SK-N-SH (cell line): ENCODE measurements at regions not wholly inside any gene's neighbourhood (a gene's known extent, or its start where the extent isn't known, plus 50 kb on each side); places are given as distances from the start of the nearest gene placed in this dataset.

ENCODE experiments used
- CTCF ChIA-PET: fragments of 300-600, 350-600 bp; formaldehyde crosslinking; extraction: SDS; loops from one replicate; lab custom pipeline; 2021; lab: Yijun Ruan, JAX
- POLR2A ChIA-PET: fragments of 350-600 bp; sonication (Branson Sonifier 250); formaldehyde crosslinking; extraction: SDS; loops from one replicate; lab custom pipeline; 2020; ENCODE audit warnings: antibody characterized with exemption, inconsistent platforms; lab: Yijun Ruan, JAX
- DNase-seq: peaks from one replicate; pipeline ENCODE4 v3.0.0; 2012
- H2AFZ ChIP-seq: fragments of 200-600 bp; sonication (generic); 2 replicates; pipeline ENCODE4 v1.8.1; 2016; ENCODE audit warnings: antibody characterized with exemption, mild to moderate bottlenecking, low read depth
- H3F3A ChIP-seq: fragments of 200-600 bp; sonication (generic); replicated peaks from 2 replicates; pipeline ENCODE3; 2016; ENCODE audit warnings: antibody characterized with exemption, mild to moderate bottlenecking; ENCODE audit not compliant: insufficient read depth
- H3K27ac ChIP-seq, 2 experiments: fragments of 200-500 bp in 1 of 2; fragments of 200-600 bp in 1 of 2; sonication (Bioruptor generic) in 1 of 2; sonication (generic), shearing (Covaris generic) in 1 of 2; 2 replicates each; pipeline versions ENCODE4 v1.5.1 to v1.6.1; 2014 to 2016; ENCODE audit warnings: low read depth in 2 of 2, inconsistent platforms in 1 of 2, low read length in 1 of 2, mild to moderate bottlenecking in 1 of 2, mixed read lengths in 1 of 2
- H3K27me3 ChIP-seq: fragments of 200-600 bp; sonication (generic), shearing (Covaris generic); 2 replicates; pipeline ENCODE4 v1.6.1; 2016; ENCODE audit warnings: mixed run types; ENCODE audit not compliant: insufficient read depth
- H3K36me3 ChIP-seq, 2 experiments: fragments of 200-500 bp in 1 of 2; fragments of 200-600 bp in 1 of 2; sonication (Bioruptor generic) in 1 of 2; sonication (generic) in 1 of 2; replicated peaks in 1 of 2; 2 replicates each; pipeline versions ENCODE3 to v1.5.1; 2014 to 2016; ENCODE audit warnings: low read length in 1 of 2, mild to moderate bottlenecking in 1 of 2; ENCODE audit not compliant: insufficient read depth in 2 of 2, control insufficient read depth in 1 of 2
- H3K4me1 ChIP-seq, 2 experiments: fragments of 200-500 bp in 1 of 2; fragments of 200-600 bp in 1 of 2; sonication (Bioruptor generic) in 1 of 2; sonication (generic), shearing (Covaris generic) in 1 of 2; 2 replicates each; pipeline versions ENCODE4 v1.5.1 to v1.6.1; 2014 to 2016; ENCODE audit warnings: low read depth in 1 of 2, low read length in 1 of 2, mixed run types in 1 of 2; ENCODE audit not compliant: insufficient read depth in 2 of 2, control insufficient read depth in 1 of 2
- H3K4me2 ChIP-seq: fragments of 200-600 bp; sonication (generic), shearing (Covaris generic); 2 replicates; pipeline ENCODE4 v1.6.1; 2017; ENCODE audit warnings: mixed run types
- H3K4me3 ChIP-seq, 2 experiments: fragments of 200-500 bp in 1 of 2; fragments of 200-600 bp in 1 of 2; sonication (Bioruptor generic) in 1 of 2; sonication (generic), shearing (Covaris generic) in 1 of 2; 2 replicates each; pipeline versions ENCODE4 v1.5.1 to v1.8.1; 2014 to 2016; ENCODE audit warnings: low read depth in 2 of 2, inconsistent platforms in 1 of 2, low read length in 1 of 2, mild to moderate bottlenecking in 1 of 2, mixed read lengths in 1 of 2, moderate library complexity in 1 of 2
- H3K79me2 ChIP-seq: fragments of 200-600 bp; sonication (generic); 2 replicates; pipeline ENCODE4 v1.8.1; 2017; ENCODE audit warnings: mild to moderate bottlenecking; ENCODE audit not compliant: insufficient read depth
- H3K9ac ChIP-seq: fragments of 200-600 bp; sonication (generic); 2 replicates; pipeline ENCODE4 v1.6.1; 2017; ENCODE audit warnings: mixed run types
- H3K9me2 ChIP-seq: fragments of 200-600 bp; sonication (generic); 2 replicates; pipeline ENCODE4 v1.6.1; 2017; ENCODE audit warnings: mixed run types
- H3K9me3 ChIP-seq: fragments of 200-600 bp; sonication (generic); 2 replicates; pipeline ENCODE4 v1.6.1; 2017; ENCODE audit warnings: mixed run types, mild to moderate bottlenecking, moderate library complexity
- H4K20me1 ChIP-seq: fragments of 200-600 bp; sonication (generic); 2 replicates; pipeline ENCODE4 v1.6.1; 2017; ENCODE audit warnings: mild to moderate bottlenecking, mixed run types; ENCODE audit not compliant: insufficient read depth
- CHD2 ChIP-seq: fragments of 150-350 bp; IDR thresholded peaks from 2 replicates; pipeline ENCODE4 v1.6.1; 2018; ENCODE audit warnings: low read length; ENCODE audit not compliant: partially characterized antibody
- ELF1 ChIP-seq: IDR thresholded peaks from 2 replicates; pipeline ENCODE4 v1.4.0; 2012
- EP300 ChIP-seq, 2 experiments: IDR thresholded peaks; 2 replicates each; pipeline versions ENCODE4 v1.4.0 to v1.6.1; 2012; ENCODE audit warnings: borderline replicate concordance in 1 of 2, low read depth in 1 of 2, low read length in 1 of 2
- EZH2phosphoT487 ChIP-seq: fragments of 200-600 bp; sonication (generic); IDR thresholded peaks from 2 replicates; pipeline ENCODE4 v1.6.1; 2017; ENCODE audit warnings: low read depth, mixed run types, mild to moderate bottlenecking, antibody characterized with exemption, moderate library complexity, borderline replicate concordance
- FOSL2 ChIP-seq: IDR thresholded peaks from 2 replicates; pipeline ENCODE4 v1.4.0; 2012; ENCODE audit warnings: low read depth, mild to moderate bottlenecking, moderate library complexity, borderline replicate concordance
- GABPA ChIP-seq: IDR thresholded peaks from 2 replicates; pipeline ENCODE4 v1.4.0; 2012; ENCODE audit warnings: low read depth, mild to moderate bottlenecking
- GATA2 ChIP-seq: sonication (generic); formaldehyde crosslinking; IDR thresholded peaks from 2 replicates; pipeline ENCODE4 v1.5.0; 2020; ENCODE audit warnings: mild to moderate bottlenecking, missing genetic modification reagents
- JUND ChIP-seq: IDR thresholded peaks from 2 replicates; pipeline ENCODE4 v1.4.0; 2012
- MAX ChIP-seq: IDR thresholded peaks from 2 replicates; pipeline ENCODE4 v1.4.0; 2012; ENCODE audit warnings: low read depth
- MEF2A ChIP-seq: IDR thresholded peaks from 2 replicates; pipeline ENCODE4 v1.4.0; 2012; ENCODE audit warnings: low read depth, borderline replicate concordance
- MXI1 ChIP-seq: IDR thresholded peaks from 2 replicates; pipeline ENCODE4 v1.6.1; 2012; ENCODE audit warnings: mild to moderate bottlenecking, low read depth, low read length, improper control_type of control experiment
- NFIC ChIP-seq: IDR thresholded peaks from 2 replicates; pipeline ENCODE4 v1.4.0; 2012; ENCODE audit warnings: borderline replicate concordance
- NRF1 ChIP-seq: IDR thresholded peaks from 2 replicates; pipeline ENCODE4 v1.6.1; 2012; ENCODE audit warnings: low read depth, mild to moderate bottlenecking, low read length
- REST ChIP-seq: IDR thresholded peaks from 2 replicates; pipeline ENCODE4 v1.6.1; 2012; ENCODE audit warnings: mild to moderate bottlenecking, low read depth, low read length, moderate library complexity
- RFX5 ChIP-seq: IDR thresholded peaks from 2 replicates; pipeline ENCODE4 v1.6.1; 2012; ENCODE audit warnings: mild to moderate bottlenecking, improper control_type of control experiment, low read length
- SIN3A ChIP-seq: IDR thresholded peaks from 2 replicates; pipeline ENCODE4 v1.6.1; 2012; ENCODE audit warnings: low read depth, mild to moderate bottlenecking, low read length, moderate library complexity, borderline replicate concordance
- TAF1 ChIP-seq: IDR thresholded peaks from 2 replicates; pipeline ENCODE4 v1.6.1; 2012; ENCODE audit warnings: low read depth, mild to moderate bottlenecking, low read length, moderate library complexity, borderline replicate concordance
- TEAD4 ChIP-seq: IDR thresholded peaks from 2 replicates; pipeline ENCODE4 v1.4.0; 2012; ENCODE audit warnings: mild to moderate bottlenecking, borderline replicate concordance; ENCODE audit not compliant: insufficient read depth
- USF2 ChIP-seq: fragments of 150-350 bp; IDR thresholded peaks from 2 replicates; pipeline ENCODE4 v1.6.1; 2017; ENCODE audit warnings: antibody characterized with exemption, low read length, low read depth, borderline replicate concordance
- ZBTB33 ChIP-seq: IDR thresholded peaks from 2 replicates; pipeline ENCODE4 v1.4.0; 2012; ENCODE audit warnings: low read depth, borderline replicate concordance
- WGBS: methylation state at CpG from one replicate; pipeline ENCODE4 v1.1.6; 2017; ENCODE audit warnings: low lambda C conversion rate; 5-methylcytosine and 5-hydroxymethylcytosine counted together

GRCh38 chr11:31997955-31998354 lies 92.9 kb upstream of the RCN1 start:
- ChIA-PET CTCF (interaction anchor here (1.0 to 1.3 kb wide), 2 partner anchors 9 to 11 kb away, joined by 3 to 4 read pairs; no protein-coding TSS in a partner anchor), POLR2A (no interaction called here)
- peaks cover 25% of the 10 kb centered on the region; the same call in 1 of the 2 replicates for H3K27me3 ChIP-seq
- H3K36me3 ChIP-seq = no peaks in the 10 kb centered on the region
- no peak overlapping the region for H3K4me2 ChIP-seq
- H3K9me3 ChIP-seq = no peaks in the 10 kb centered on the region
- no peak overlapping the region for H3K4me3 ChIP-seq
- TF ChIP-seq SIN3A (no peak), USF2 (no peak), CHD2 (no peak), MAX (no peak), MEF2A (no peak), JUND (no peak), NRF1 (no peak), EP300 (IDR thresholded peaks at IDR 0.05; ENCODE audit: borderline replicate concordance in 1 of 2, low read depth in 1 of 2, low read length in 1 of 2) (no peak), REST (no peak), GATA2 (no peak), GABPA (no peak), EZH2phosphoT487 (no peak), MXI1 (no peak), ELF1 (no peak), FOSL2 (no peak), ZBTB33 (no peak), TAF1 (no peak), RFX5 (no peak), NFIC (no peak), TEAD4 (no peak)
- no peaks in the 10 kb centered on the region for H3K79me2 ChIP-seq
- no peak overlapping the region for H2AFZ ChIP-seq
- H3K9me2 ChIP-seq = no peaks in the 10 kb centered on the region
- no peak for DNase-seq
- H4K20me1 ChIP-seq = no peaks in the 10 kb centered on the region
- H3K27ac ChIP-seq = no peak overlapping the region
- WGBS = 4% methylated on average over 2 of the region's 2 CpGs
- H3K4me1 ChIP-seq = no peaks in the 10 kb centered on the region; a peak in 1 of 4 replicates
- no peaks in the 10 kb centered on the region for H3F3A ChIP-seq
- H3K9ac ChIP-seq = no peak overlapping the region
